OCI-LY1 (cell line): ENCODE measurements at regions not wholly inside any gene's neighbourhood (a gene's known extent, or its start where the extent isn't known, plus 50 kb on each side); places are given as distances from the start of the nearest gene placed in this dataset.

Experiments
- H2AFZ ChIP-seq: fragments of 200-600 bp; sonication (generic), shearing (Covaris generic); 2 replicates; pipeline ENCODE4 v1.6.0; 2014; ENCODE audit warnings: antibody characterized with exemption, mild to moderate bottlenecking, low read length
- H3F3A ChIP-seq: fragments of 200-600 bp; sonication (generic), shearing (Covaris generic); 2 replicates; pipeline ENCODE4 v1.6.0; 2014; ENCODE audit warnings: mild to moderate bottlenecking, antibody characterized with exemption, low read length, moderate library complexity; ENCODE audit not compliant: insufficient read depth
- H3K27ac ChIP-seq: fragments of 200-600 bp; sonication (generic); 2 replicates; pipeline ENCODE4 v1.5.1; 2014; ENCODE audit warnings: low read length, mixed run types, mild to moderate bottlenecking, low read depth; ENCODE audit not compliant: poor library complexity, severe bottlenecking
- H3K27me3 ChIP-seq: fragments of 200-600 bp; sonication (generic); 2 replicates; pipeline ENCODE4 v1.6.0; 2014; ENCODE audit warnings: antibody characterized with exemption, mild to moderate bottlenecking, low read length, moderate library complexity; ENCODE audit not compliant: insufficient read depth
- H3K36me3 ChIP-seq: fragments of 200-600 bp; sonication (generic); 2 replicates; pipeline ENCODE4 v1.6.1; 2014; ENCODE audit warnings: mild to moderate bottlenecking, antibody characterized with exemption, low read length, moderate library complexity, mixed read lengths; ENCODE audit not compliant: insufficient read depth
- H3K4me1 ChIP-seq: fragments of 200-600 bp; sonication (generic); 2 replicates; pipeline ENCODE4 v1.5.1; 2014; ENCODE audit warnings: mild to moderate bottlenecking, low read length, moderate library complexity; ENCODE audit not compliant: insufficient read depth, severe bottlenecking
- H3K4me2 ChIP-seq: fragments of 200-600 bp; sonication (generic), shearing (Covaris generic); 2 replicates; pipeline ENCODE4 v1.6.1; 2014; ENCODE audit warnings: low read length
- H3K4me3 ChIP-seq: fragments of 200-600 bp; sonication (generic); 2 replicates; pipeline ENCODE4 v1.5.1; 2014; ENCODE audit warnings: low read length, low read depth, mild to moderate bottlenecking, mixed read lengths; ENCODE audit not compliant: poor library complexity, severe bottlenecking
- H3K79me2 ChIP-seq: fragments of 200-600 bp; shearing (Covaris generic); 2 replicates; pipeline ENCODE4 v1.6.1; 2016; ENCODE audit warnings: mixed run types, low read length, mixed read lengths; ENCODE audit not compliant: insufficient read depth
- H3K9ac ChIP-seq: fragments of 200-600 bp; sonication (generic), shearing (Covaris generic); 2 replicates; pipeline ENCODE4 v1.6.1; 2014; ENCODE audit warnings: mild to moderate bottlenecking, low read length, mixed read lengths
- H3K9me2 ChIP-seq: fragments of 200-600 bp; sonication (generic), shearing (Covaris generic); 2 replicates; pipeline ENCODE4 v1.6.1; 2014; ENCODE audit warnings: low read depth, mild to moderate bottlenecking, low read length, mixed read lengths
- H3K9me3 ChIP-seq: fragments of 200-600 bp; shearing (Covaris generic); 2 replicates; pipeline ENCODE4 v1.6.1; 2014; ENCODE audit warnings: low read length, mixed read lengths
- H4K20me1 ChIP-seq: fragments of 200-600 bp; sonication (generic), shearing (Covaris generic); 2 replicates; pipeline ENCODE4 v1.6.0; 2016; ENCODE audit warnings: mild to moderate bottlenecking, low read length; ENCODE audit not compliant: insufficient read depth
- EZH2 ChIP-seq: fragments of 200-600 bp; sonication (generic), shearing (Covaris generic); IDR thresholded peaks from 2 replicates; pipeline ENCODE4 v1.8.0; 2017; ENCODE audit warnings: borderline replicate concordance, mixed run types, mild to moderate bottlenecking, antibody characterized with exemption, low read length, moderate library complexity, mixed read lengths
- TF ChIP-seq, protein P1 (sequence below): fragments of 200-600 bp; sonication (generic), shearing (Covaris generic); IDR thresholded peaks from 2 replicates; pipeline ENCODE4 v1.5.1; 2017; ENCODE audit warnings: mild to moderate bottlenecking, antibody characterized with exemption, low read length, moderate library complexity, mixed read lengths

DNA sequence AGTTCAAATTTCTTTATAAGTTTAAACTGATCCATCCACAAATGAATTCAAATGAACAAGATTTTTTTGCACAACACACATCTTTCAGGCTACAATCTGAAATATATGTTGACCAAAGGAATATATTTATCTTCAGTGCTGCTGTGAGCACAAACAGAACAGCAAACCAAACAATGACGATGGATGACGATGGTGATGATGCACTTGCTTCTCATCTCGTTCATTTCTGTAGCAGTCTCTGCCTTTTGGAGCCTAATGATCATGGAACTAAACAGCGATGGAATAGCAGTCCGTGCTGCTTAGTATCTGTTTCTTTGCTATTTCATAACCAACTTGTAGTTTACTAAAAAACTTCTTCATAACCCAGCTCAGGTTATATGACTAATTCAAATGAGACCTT is 220.7 kb upstream of the BLID start:
- TF ChIP-seq, protein P1, sequence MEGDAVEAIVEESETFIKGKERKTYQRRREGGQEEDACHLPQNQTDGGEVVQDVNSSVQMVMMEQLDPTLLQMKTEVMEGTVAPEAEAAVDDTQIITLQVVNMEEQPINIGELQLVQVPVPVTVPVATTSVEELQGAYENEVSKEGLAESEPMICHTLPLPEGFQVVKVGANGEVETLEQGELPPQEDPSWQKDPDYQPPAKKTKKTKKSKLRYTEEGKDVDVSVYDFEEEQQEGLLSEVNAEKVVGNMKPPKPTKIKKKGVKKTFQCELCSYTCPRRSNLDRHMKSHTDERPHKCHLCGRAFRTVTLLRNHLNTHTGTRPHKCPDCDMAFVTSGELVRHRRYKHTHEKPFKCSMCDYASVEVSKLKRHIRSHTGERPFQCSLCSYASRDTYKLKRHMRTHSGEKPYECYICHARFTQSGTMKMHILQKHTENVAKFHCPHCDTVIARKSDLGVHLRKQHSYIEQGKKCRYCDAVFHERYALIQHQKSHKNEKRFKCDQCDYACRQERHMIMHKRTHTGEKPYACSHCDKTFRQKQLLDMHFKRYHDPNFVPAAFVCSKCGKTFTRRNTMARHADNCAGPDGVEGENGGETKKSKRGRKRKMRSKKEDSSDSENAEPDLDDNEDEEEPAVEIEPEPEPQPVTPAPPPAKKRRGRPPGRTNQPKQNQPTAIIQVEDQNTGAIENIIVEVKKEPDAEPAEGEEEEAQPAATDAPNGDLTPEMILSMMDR = no peak
- no peak for TF ChIP-seq EZH2
- Histone ChIP-seq H3K79me2 (no peaks in the 10 kb centered on the region), H3K4me1 (no peaks in the 10 kb centered on the region), H3K27ac (no peak overlapping the region), H3F3A (no peaks in the 10 kb centered on the region), H3K36me3 (no peaks in the 10 kb centered on the region), H3K9me2 (no peaks in the 10 kb centered on the region), H2AFZ (no peak overlapping the region), H3K9ac (no peak overlapping the region), H3K9me3 (no peaks in the 10 kb centered on the region), H3K4me2 (no peak overlapping the region), H4K20me1 (no peaks in the 10 kb centered on the region), H3K4me3 (no peak overlapping the region), H3K27me3 (no peaks in the 10 kb centered on the region)

DNA sequence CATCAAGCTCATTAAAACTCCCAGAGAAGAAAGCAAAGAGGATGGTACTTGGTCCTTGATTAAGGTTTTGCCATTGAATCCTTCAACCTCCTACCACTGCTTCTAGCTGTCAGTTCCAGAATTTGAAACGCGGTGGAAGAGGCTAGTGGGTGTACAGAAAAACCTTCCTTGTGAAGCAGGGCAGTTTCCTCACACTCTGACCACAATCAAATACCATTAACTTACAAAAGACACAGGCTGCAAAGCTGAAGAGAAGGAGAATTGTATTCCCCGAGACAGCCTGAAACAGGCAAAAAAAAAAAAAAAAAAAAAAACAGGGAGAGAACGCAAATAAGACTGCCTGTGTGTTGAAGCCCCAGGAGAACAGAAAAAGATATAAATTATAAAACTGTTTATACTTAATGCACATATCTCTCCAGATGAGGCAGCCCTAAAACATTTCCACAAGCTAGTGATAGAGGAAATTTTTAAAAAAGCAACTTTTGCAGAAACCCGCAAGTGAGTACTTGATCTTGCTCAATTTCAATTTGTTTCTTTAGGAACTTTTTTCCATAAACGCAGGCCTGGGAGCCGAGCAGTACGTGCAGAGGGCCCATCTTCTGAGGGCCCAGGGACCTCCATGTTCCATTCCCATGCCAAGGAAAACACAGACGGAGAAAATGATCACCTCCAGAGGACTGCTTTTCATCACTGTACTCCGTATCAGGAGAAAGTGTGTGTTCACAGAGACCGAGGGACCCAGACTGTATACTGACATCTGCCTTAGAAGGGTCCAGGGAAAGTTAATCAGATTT is 218.7 kb upstream of the BLID start:
- Histone ChIP-seq H3K79me2 (no peaks in the 10 kb centered on the region), H2AFZ (no peak overlapping the region), H3K36me3 (no peaks in the 10 kb centered on the region), H3K9me2 (no peaks in the 10 kb centered on the region), H3F3A (no peaks in the 10 kb centered on the region), H3K27me3 (no peaks in the 10 kb centered on the region), H3K4me3 (no peak overlapping the region), H3K4me1 (no peaks in the 10 kb centered on the region), H3K9ac (no peak overlapping the region), H3K27ac (no peak overlapping the region), H3K4me2 (no peak overlapping the region), H4K20me1 (no peaks in the 10 kb centered on the region), H3K9me3 (no peaks in the 10 kb centered on the region)
- TF ChIP-seq, protein P1 = no peak
- no peak for TF ChIP-seq EZH2

DNA sequence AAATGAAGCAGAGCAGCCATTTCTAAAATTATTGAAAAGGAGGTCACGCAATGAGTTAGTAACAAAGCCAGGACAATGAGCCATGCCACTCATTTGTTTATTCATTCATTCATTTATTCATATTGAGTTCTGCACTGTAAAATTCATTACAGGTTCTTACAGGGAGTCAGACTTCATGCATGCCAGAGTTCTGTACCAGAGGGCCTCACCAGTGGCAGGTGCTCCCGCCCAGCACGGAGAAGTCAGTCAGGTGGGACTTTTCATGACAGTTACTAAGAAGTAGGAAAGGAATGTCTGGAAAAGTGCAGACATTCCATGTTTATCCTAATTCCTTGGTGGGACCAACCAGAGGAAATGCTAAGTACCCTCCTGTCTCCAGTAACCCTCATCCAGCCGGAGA is 217.5 kb upstream of the BLID start:
- Histone ChIP-seq H3K9me2 (no peaks in the 10 kb centered on the region), H3K27ac (no peak overlapping the region), H3K9me3 (no peaks in the 10 kb centered on the region), H4K20me1 (no peaks in the 10 kb centered on the region), H3K79me2 (no peaks in the 10 kb centered on the region), H3K4me1 (no peaks in the 10 kb centered on the region), H3K4me3 (no peak overlapping the region), H2AFZ (no peak overlapping the region), H3K27me3 (no peaks in the 10 kb centered on the region), H3K9ac (no peak overlapping the region), H3F3A (no peaks in the 10 kb centered on the region), H3K36me3 (no peaks in the 10 kb centered on the region), H3K4me2 (no peak overlapping the region)
- no peak for TF ChIP-seq EZH2
- TF ChIP-seq, protein P1 = no peak
